Astrocyte (in vitro differentiated cells and primary cell): ENCODE measurements at regions not wholly inside any gene's neighbourhood (a gene's known extent, or its start where the extent isn't known, plus 50 kb on each side); places are given as distances from the start of the nearest gene placed in this dataset.

Experiments used
- DNase-seq: peaks from one replicate; pipeline ENCODE4 v3.0.0-alpha.2; 2010; ENCODE audit warnings: low read depth
- FAIRE-seq: peaks from 2 replicates; lab custom pipeline; 2011; peaks lifted over from hg19 to GRCh38; lab: Jason Lieb, UNC
- H2AFZ ChIP-seq: 2 replicates; pipeline ENCODE4 v1.6.0; 2012; ENCODE audit warnings: low read depth, low read length, inconsistent platforms
- H3K27ac ChIP-seq: 2 replicates; pipeline ENCODE4 v1.5.1; 2011; ENCODE audit warnings: low read depth, low read length, inconsistent platforms
- H3K27me3 ChIP-seq: 2 replicates; pipeline ENCODE4 v1.6.0; 2011; ENCODE audit warnings: low read length, inconsistent platforms; ENCODE audit not compliant: insufficient read depth
- H3K36me3 ChIP-seq: 2 replicates; pipeline ENCODE4 v1.5.1; 2011; ENCODE audit warnings: low read length, inconsistent platforms; ENCODE audit not compliant: insufficient read depth
- H3K4me1 ChIP-seq: 2 replicates; pipeline ENCODE4 v1.5.1; 2011; ENCODE audit warnings: low read length, inconsistent platforms; ENCODE audit not compliant: insufficient read depth
- H3K4me2 ChIP-seq: 2 replicates; pipeline ENCODE4 v1.6.0; 2012; ENCODE audit warnings: low read length, inconsistent platforms
- H3K4me3 ChIP-seq: 2 replicates; pipeline ENCODE4 v1.5.1; 2011; ENCODE audit warnings: low read depth, mild to moderate bottlenecking, low read length, inconsistent platforms; ENCODE audit not compliant: insufficient read depth
- H3K79me2 ChIP-seq: 2 replicates; pipeline ENCODE4 v1.6.0; 2012; ENCODE audit warnings: mild to moderate bottlenecking, low read length, inconsistent platforms; ENCODE audit not compliant: insufficient read depth
- H3K9ac ChIP-seq: 2 replicates; pipeline ENCODE4 v1.6.0; 2012; ENCODE audit warnings: mild to moderate bottlenecking, low read length, inconsistent platforms
- H3K9me3 ChIP-seq: 2 replicates; pipeline ENCODE4 v1.5.1; 2012; ENCODE audit warnings: low read depth, mild to moderate bottlenecking, low read length, inconsistent platforms; ENCODE audit not compliant: insufficient read depth
- H4K20me1 ChIP-seq: 2 replicates; pipeline ENCODE4 v1.6.0; 2012; ENCODE audit warnings: low read length, inconsistent platforms; ENCODE audit not compliant: insufficient read depth
- H3K27ac Mint-ChIP-seq: one replicate; pipeline ENCODE4 v1.8.0; 2021; ENCODE audit warnings: mild to moderate bottlenecking, mixed read lengths; ENCODE audit not compliant: unreplicated experiment
- H3K27me3 Mint-ChIP-seq: one replicate; pipeline ENCODE4 v1.8.0; 2021; ENCODE audit warnings: low read depth, mixed read lengths; ENCODE audit not compliant: unreplicated experiment
- H3K36me3 Mint-ChIP-seq: one replicate; pipeline ENCODE4 v1.8.0; 2021; ENCODE audit warnings: low read depth, mixed read lengths; ENCODE audit not compliant: unreplicated experiment
- H3K4me1 Mint-ChIP-seq: one replicate; pipeline ENCODE4 v1.8.0; 2021; ENCODE audit warnings: low read depth, mixed read lengths; ENCODE audit not compliant: unreplicated experiment
- H3K4me3 Mint-ChIP-seq: one replicate; pipeline ENCODE4 v1.8.0; 2021; ENCODE audit warnings: mild to moderate bottlenecking, moderate library complexity, mixed read lengths; ENCODE audit not compliant: unreplicated experiment
- H3K9me3 Mint-ChIP-seq: one replicate; pipeline ENCODE4 v1.8.0; 2021; ENCODE audit warnings: mild to moderate bottlenecking, mixed read lengths; ENCODE audit not compliant: unreplicated experiment
- CTCF ChIP-seq: IDR thresholded peaks from 2 replicates; pipeline ENCODE4 v1.5.1; 2011; ENCODE audit warnings: low read depth, mild to moderate bottlenecking, inconsistent platforms, low read length, moderate library complexity; ENCODE audit not compliant: insufficient read depth
- EZH2 ChIP-seq: IDR thresholded peaks from 2 replicates; pipeline ENCODE4 v1.6.1; 2012; ENCODE audit warnings: mild to moderate bottlenecking, low read length, inconsistent platforms; ENCODE audit not compliant: insufficient read depth

DNA sequence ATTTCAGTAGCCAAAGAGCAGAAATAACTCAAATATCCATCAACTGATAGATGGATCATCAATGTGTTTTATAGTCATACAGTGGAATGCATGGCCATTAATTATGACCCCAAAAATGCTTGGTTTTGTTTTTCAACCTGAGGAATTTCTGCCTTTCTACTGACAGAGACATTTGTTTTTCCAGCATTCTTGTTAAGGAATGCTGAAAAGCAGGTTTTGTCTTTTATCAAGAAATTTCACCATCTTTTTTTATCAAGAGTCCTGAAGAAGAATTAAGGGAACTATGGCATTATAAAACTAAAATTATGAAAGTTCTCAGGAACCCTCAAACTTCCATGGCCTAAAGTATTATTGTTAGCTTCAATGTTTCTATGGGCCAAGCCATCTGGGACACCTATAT, 153.4 kb upstream of the THSD7A start:
- H3K79me2 ChIP-seq = no peaks in the 10 kb centered on the region
- H3K27ac ChIP-seq = no peak overlapping the region
- no peak overlapping the region for H3K4me3 Mint-ChIP-seq
- no peak overlapping the region for H3K27ac Mint-ChIP-seq
- no peaks in the 10 kb centered on the region for H3K36me3 ChIP-seq
- H3K4me3 ChIP-seq = no peak overlapping the region
- peaks cover 6% of the 10 kb centered on the region for H3K9me3 Mint-ChIP-seq
- no peak overlapping the region for H2AFZ ChIP-seq
- no peaks in the 10 kb centered on the region for H4K20me1 ChIP-seq
- H3K36me3 Mint-ChIP-seq = no peaks in the 10 kb centered on the region
- DNase-seq (peak; percentile 27), FAIRE-seq (no peak)
- H3K27me3 Mint-ChIP-seq = no peaks in the 10 kb centered on the region
- H3K27me3 ChIP-seq = no peaks in the 10 kb centered on the region
- no peak overlapping the region for H3K4me2 ChIP-seq
- H3K9ac ChIP-seq = no peak overlapping the region
- H3K4me1 ChIP-seq = no peaks in the 10 kb centered on the region
- TF ChIP-seq CTCF (no peak), EZH2 (no peak)
- no peaks in the 10 kb centered on the region for H3K9me3 ChIP-seq
- no peaks in the 10 kb centered on the region for H3K4me1 Mint-ChIP-seq

DNA sequence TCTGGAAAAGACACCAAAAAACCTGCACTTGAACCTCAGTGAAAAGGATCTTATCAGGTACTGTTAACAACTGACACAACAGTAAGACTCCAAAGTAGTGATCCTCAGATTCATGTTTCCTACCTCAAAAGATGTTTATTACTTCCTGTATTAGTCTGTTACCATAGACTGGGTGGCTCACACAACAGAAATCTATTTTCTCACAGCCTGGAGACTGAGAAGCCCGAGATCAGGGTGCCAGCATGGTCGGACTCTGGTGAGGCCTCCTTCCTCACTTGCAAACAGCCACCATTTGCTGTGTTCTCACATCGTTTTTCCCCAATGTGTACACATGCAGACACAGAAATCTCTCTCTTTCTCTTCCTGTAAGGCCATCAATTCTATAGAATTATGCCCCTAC, 154.0 kb upstream of the THSD7A start:
- H3K79me2 ChIP-seq = no peaks in the 10 kb centered on the region
- H3K4me3 ChIP-seq = no peak overlapping the region
- no peaks in the 10 kb centered on the region for H3K27me3 ChIP-seq
- Mint-ChIP-seq H3K27ac (no peak overlapping the region), H3K9me3 (peaks cover 6% of the 10 kb centered on the region), H3K27me3 (no peaks in the 10 kb centered on the region), H3K36me3 (no peaks in the 10 kb centered on the region), H3K4me1 (no peaks in the 10 kb centered on the region), H3K4me3 (no peak overlapping the region)
- TF ChIP-seq EZH2 = no peak
- no peak for TF ChIP-seq CTCF
- FAIRE-seq = no peak
- no peaks in the 10 kb centered on the region for H4K20me1 ChIP-seq
- no peak for DNase-seq
- no peak overlapping the region for H3K4me2 ChIP-seq
- no peaks in the 10 kb centered on the region for H3K4me1 ChIP-seq
- H3K9me3 ChIP-seq = no peaks in the 10 kb centered on the region
- no peak overlapping the region for H2AFZ ChIP-seq
- H3K27ac ChIP-seq = no peak overlapping the region
- no peak overlapping the region for H3K9ac ChIP-seq
- no peaks in the 10 kb centered on the region for H3K36me3 ChIP-seq

- Histone ChIP-seq H3K79me2 (no peaks in the 10 kb centered on the region), H3K9ac (no peak overlapping the region), H4K20me1 (no peaks in the 10 kb centered on the region), H3K27ac (no peak overlapping the region), H3K36me3 (no peaks in the 10 kb centered on the region), H3K4me1 (no peaks in the 10 kb centered on the region), H3K9me3 (no peaks in the 10 kb centered on the region), H3K4me3 (no peak overlapping the region), H3K27me3 (no peaks in the 10 kb centered on the region), H3K4me2 (no peak overlapping the region), H2AFZ (no peak overlapping the region)
- H3K4me3 Mint-ChIP-seq = no peak overlapping the region
- TF ChIP-seq EZH2 = no peak
- TF ChIP-seq CTCF = no peak
- DNase-seq = no peak
- H3K36me3 Mint-ChIP-seq = no peaks in the 10 kb centered on the region
- H3K27me3 Mint-ChIP-seq = no peaks in the 10 kb centered on the region
- H3K27ac Mint-ChIP-seq = no peak overlapping the region
- no peaks in the 10 kb centered on the region for H3K4me1 Mint-ChIP-seq
- no peak for FAIRE-seq
- H3K9me3 Mint-ChIP-seq = peaks cover 3% of the 10 kb centered on the region
Measured at GRCh38 chr7:11988186-11988585, 156.2 kb upstream of the THSD7A start.
